ENCODE measurements at regions not wholly inside any gene's neighbourhood (a gene's known extent, or its start where the extent isn't known, plus 50 kb on each side); places are given as distances from the start of the nearest gene placed in this dataset.

- H3K27me3 ChIP-seq (ENCODE audit: control insufficient read depth, insufficient read depth, low read length), result no peaks in the 10 kb centered on the region
- DNase-seq (ENCODE audit: low read depth), result no peak
- ChIA-PET POLR2A (no interaction called here), CTCF (no interaction called here)
- no peaks in the 10 kb centered on the region for H3K36me3 ChIP-seq (ENCODE audit: control insufficient read depth, insufficient read depth, low read length)
- H3K4me3 ChIP-seq (ENCODE audit: low read depth, low read length), result no peak overlapping the region
- TF ChIP-seq, protein P1, sequence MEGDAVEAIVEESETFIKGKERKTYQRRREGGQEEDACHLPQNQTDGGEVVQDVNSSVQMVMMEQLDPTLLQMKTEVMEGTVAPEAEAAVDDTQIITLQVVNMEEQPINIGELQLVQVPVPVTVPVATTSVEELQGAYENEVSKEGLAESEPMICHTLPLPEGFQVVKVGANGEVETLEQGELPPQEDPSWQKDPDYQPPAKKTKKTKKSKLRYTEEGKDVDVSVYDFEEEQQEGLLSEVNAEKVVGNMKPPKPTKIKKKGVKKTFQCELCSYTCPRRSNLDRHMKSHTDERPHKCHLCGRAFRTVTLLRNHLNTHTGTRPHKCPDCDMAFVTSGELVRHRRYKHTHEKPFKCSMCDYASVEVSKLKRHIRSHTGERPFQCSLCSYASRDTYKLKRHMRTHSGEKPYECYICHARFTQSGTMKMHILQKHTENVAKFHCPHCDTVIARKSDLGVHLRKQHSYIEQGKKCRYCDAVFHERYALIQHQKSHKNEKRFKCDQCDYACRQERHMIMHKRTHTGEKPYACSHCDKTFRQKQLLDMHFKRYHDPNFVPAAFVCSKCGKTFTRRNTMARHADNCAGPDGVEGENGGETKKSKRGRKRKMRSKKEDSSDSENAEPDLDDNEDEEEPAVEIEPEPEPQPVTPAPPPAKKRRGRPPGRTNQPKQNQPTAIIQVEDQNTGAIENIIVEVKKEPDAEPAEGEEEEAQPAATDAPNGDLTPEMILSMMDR (IDR thresholded peaks at IDR 0.05; ENCODE audit: insufficient read depth, low read depth, low read length), result no peak
These were observed 217.2 kb downstream of the IBTK start for GRCh38 chr6:82030301-82030700.

DNA sequence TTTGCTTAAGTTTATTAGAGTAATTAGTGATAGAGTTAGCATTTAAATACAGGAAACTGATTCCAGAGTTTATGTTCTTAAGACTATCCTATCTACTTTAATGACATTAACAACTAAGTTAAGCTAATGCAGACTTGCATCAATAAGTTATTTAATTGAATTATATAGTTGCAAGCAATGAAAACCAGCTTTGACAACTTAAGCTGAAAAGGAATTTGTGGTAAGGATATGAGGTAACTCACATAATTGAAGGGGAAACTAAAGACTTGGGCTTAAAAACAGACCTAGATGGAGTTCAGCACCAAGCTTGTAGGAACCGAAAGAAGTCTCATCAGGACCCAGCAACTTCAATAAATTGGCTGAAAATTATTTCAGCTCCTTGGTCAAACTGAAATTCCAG is 222.3 kb downstream of the IBTK start:
- ChIA-PET POLR2A (no interaction called here), CTCF (interaction anchor here (1.0 to 3.5 kb wide), 3 partner anchors 10 to 18 kb away, joined by 3 to 17 read pairs (median 3); no protein-coding TSS in a partner anchor)
- TF ChIP-seq, protein P1 (IDR thresholded peaks at IDR 0.05; ENCODE audit: insufficient read depth, low read depth, low read length), result no peak
- DNase-seq (ENCODE audit: low read depth), result no peak
- H3K4me3 ChIP-seq (ENCODE audit: low read depth, low read length), result no peak overlapping the region
- H3K36me3 ChIP-seq (ENCODE audit: control insufficient read depth, insufficient read depth, low read length), result no peaks in the 10 kb centered on the region
- no peaks in the 10 kb centered on the region for H3K27me3 ChIP-seq (ENCODE audit: control insufficient read depth, insufficient read depth, low read length)

- TF ChIP-seq, protein P1 (IDR thresholded peaks at IDR 0.05; ENCODE audit: insufficient read depth, low read depth, low read length), result no peak
- POLR2A ChIA-PET, result no interaction called here
- no peak for DNase-seq (ENCODE audit: low read depth)
- H3K27me3 ChIP-seq (ENCODE audit: control insufficient read depth, insufficient read depth, low read length), result no peaks in the 10 kb centered on the region
- CTCF ChIA-PET, result interaction anchor here (1.7 kb wide), 1 partner anchor 17 kb away, joined by 4 read pairs; no protein-coding TSS in a partner anchor
- no peak overlapping the region for H3K4me3 ChIP-seq (ENCODE audit: low read depth, low read length)
- H3K36me3 ChIP-seq (ENCODE audit: control insufficient read depth, insufficient read depth, low read length), result no peaks in the 10 kb centered on the region
These were observed 224.9 kb downstream of the IBTK start for GRCh38 chr6:82022614-82023129.

DNA sequence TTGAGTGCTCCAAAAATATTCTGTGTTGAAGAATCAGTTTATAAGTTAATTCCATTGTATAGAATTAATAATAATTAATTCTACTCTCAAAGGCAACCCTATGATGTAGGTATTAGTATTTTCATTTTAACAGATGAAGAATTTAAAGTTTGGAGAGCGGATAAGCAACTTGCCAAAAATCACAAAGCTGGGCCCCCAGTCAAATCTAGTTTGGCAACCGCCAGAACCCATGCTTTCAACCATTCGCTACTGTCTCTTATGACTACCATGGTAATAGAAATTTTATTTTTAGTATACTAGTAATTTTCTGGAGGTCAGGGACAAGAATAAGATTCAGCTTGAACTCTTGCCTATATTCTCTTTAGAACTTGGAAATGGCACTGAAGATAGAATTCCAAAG is 229.8 kb downstream of the IBTK start:
- Histone ChIP-seq H3K36me3 (ENCODE audit: control insufficient read depth, insufficient read depth, low read length) (no peaks in the 10 kb centered on the region), H3K27me3 (ENCODE audit: control insufficient read depth, insufficient read depth, low read length) (no peaks in the 10 kb centered on the region), H3K4me3 (ENCODE audit: low read depth, low read length) (no peak overlapping the region)
- DNase-seq (ENCODE audit: low read depth), result no peak
- ChIA-PET CTCF (interaction anchor here (1.5 kb wide), 1 partner anchor 11 kb away, joined by 5 read pairs; no protein-coding TSS in a partner anchor), POLR2A (no interaction called here)
- TF ChIP-seq, protein P1 (IDR thresholded peaks at IDR 0.05; ENCODE audit: insufficient read depth, low read depth, low read length), result no peak

DNA sequence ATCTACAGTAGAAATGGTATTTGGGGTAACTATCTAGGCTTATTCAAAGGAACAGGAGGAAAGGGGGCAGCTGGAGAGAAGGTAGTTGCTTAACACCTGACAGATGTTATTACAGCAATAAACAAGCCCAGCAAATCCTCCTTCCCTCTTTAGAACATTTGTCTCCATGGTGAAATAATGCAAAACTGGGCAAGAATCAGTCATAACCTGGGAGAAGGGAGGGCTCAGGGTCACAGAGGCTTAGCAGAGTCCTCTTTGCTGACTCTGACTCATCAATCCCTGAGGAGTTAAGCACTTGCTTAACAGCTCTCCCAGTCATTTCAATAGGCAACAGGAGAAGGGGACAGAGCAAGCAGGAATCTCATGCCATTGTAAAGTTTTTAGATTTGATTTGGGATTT is 230.3 kb downstream of the IBTK start:
- POLR2A ChIA-PET, result no interaction called here
- no peak for DNase-seq (ENCODE audit: low read depth)
- TF ChIP-seq, protein P1 (IDR thresholded peaks at IDR 0.05; ENCODE audit: insufficient read depth, low read depth, low read length), result no peak
- H3K36me3 ChIP-seq (ENCODE audit: control insufficient read depth, insufficient read depth, low read length), result no peaks in the 10 kb centered on the region
- no peaks in the 10 kb centered on the region for H3K27me3 ChIP-seq (ENCODE audit: control insufficient read depth, insufficient read depth, low read length)
- CTCF ChIA-PET, result interaction anchor here (1.2 to 1.5 kb wide), 2 partner anchors 11 to 23 kb away, joined by 4 to 5 read pairs; no protein-coding TSS in a partner anchor
- H3K4me3 ChIP-seq (ENCODE audit: low read depth, low read length), result no peak overlapping the region
